ENCODE measurements at regions not wholly inside any gene's neighbourhood (a gene's known extent, or its start where the extent isn't known, plus 50 kb on each side); places are given as distances from the start of the nearest gene placed in this dataset.

DNA sequence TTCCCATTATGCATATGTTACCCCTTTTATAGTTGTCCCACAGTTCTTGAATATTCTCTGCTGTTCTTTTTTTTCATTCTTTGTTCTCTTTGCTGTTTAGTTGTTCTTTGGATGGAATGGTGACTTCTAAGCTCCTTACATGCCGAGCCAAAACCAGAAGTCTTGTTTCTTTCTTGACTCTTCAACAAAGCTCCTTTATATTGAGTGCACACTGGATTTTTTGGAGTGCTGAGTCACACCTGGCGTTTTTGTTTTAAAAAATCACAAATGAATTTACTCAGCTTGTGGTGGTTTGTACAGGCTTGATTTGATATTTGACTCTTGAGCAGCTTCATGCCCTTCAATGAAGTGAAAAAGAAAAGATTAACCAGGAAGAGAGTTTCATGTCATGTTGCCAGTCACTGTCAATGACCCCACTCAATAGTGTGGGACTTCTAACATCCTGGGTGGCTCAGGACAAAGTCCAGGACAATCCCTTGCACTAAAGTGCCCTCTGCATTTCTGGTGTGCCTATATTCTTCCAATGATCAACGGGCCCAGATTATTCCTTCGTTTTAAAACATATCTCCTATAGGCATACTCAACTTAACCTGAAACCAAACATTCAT, 112.4 kb upstream of the SLC38A4 start (continued):
- no peak; the same call in 1 of the 2 replicates for TF ChIP-seq TCF7 (IDR thresholded peaks at IDR 0.05; ENCODE audit: low read depth)
- TF ChIP-seq KLF11 (CRISPR knock-in tag; IDR thresholded peaks at IDR 0.05), result no peak
- no peak for TF ChIP-seq ZFX (CRISPR knock-in tag; IDR thresholded peaks at IDR 0.05; ENCODE audit: low read depth)
- TF ChIP-seq BRCA1 (CRISPR knock-in tag; IDR thresholded peaks at IDR 0.05), result no peak
- TF ChIP-seq ZFP1 (CRISPR knock-in tag; IDR thresholded peaks at IDR 0.05), result no peak
- TF ChIP-seq, protein P1, sequence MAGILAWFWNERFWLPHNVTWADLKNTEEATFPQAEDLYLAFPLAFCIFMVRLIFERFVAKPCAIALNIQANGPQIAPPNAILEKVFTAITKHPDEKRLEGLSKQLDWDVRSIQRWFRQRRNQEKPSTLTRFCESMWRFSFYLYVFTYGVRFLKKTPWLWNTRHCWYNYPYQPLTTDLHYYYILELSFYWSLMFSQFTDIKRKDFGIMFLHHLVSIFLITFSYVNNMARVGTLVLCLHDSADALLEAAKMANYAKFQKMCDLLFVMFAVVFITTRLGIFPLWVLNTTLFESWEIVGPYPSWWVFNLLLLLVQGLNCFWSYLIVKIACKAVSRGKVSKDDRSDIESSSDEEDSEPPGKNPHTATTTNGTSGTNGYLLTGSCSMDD (CRISPR knock-in tag; IDR thresholded peaks at IDR 0.05), result no peak
- TF ChIP-seq ZFP36L2 (CRISPR knock-in tag; IDR thresholded peaks at IDR 0.05), result no peak
- TF ChIP-seq SOX5 (CRISPR knock-in tag; IDR thresholded peaks at IDR 0.05; ENCODE audit: borderline replicate concordance), result peak; percentile 62
- TF ChIP-seq ZNF251 (CRISPR knock-in tag; IDR thresholded peaks at IDR 0.05), result no peak
- TF ChIP-seq ZNF446 (CRISPR knock-in tag; IDR thresholded peaks at IDR 0.05), result no peak
- TF ChIP-seq, protein P2, sequence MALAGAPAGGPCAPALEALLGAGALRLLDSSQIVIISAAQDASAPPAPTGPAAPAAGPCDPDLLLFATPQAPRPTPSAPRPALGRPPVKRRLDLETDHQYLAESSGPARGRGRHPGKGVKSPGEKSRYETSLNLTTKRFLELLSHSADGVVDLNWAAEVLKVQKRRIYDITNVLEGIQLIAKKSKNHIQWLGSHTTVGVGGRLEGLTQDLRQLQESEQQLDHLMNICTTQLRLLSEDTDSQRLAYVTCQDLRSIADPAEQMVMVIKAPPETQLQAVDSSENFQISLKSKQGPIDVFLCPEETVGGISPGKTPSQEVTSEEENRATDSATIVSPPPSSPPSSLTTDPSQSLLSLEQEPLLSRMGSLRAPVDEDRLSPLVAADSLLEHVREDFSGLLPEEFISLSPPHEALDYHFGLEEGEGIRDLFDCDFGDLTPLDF (CRISPR knock-in tag; IDR thresholded peaks at IDR 0.05), result no peak
- no peak for TF ChIP-seq TP53 (CRISPR knock-in tag; conservative IDR thresholded peaks at IDR 0.05)
- TF ChIP-seq MBD4 (IDR thresholded peaks at IDR 0.05; ENCODE audit: borderline replicate concordance, low read length), result no peak
- TF ChIP-seq SYNCRIP (IDR thresholded peaks at IDR 0.05; ENCODE audit: insufficient read depth, low read depth, low read length), result no peak
- TF ChIP-seq FOXJ3 (CRISPR knock-in tag; IDR thresholded peaks at IDR 0.05; ENCODE audit: borderline replicate concordance), result peak; percentile 16; the same call in 1 of the 2 replicates
- TF ChIP-seq ZNF484 (CRISPR knock-in tag; IDR thresholded peaks at IDR 0.05; ENCODE audit: borderline replicate concordance, low read depth), result no peak
- no peak for TF ChIP-seq GLI4 (CRISPR knock-in tag; IDR thresholded peaks at IDR 0.05; ENCODE audit: borderline replicate concordance)
- no peak for TF ChIP-seq ZNF30 (CRISPR knock-in tag; IDR thresholded peaks at IDR 0.05)
- TF ChIP-seq YEATS2 (CRISPR knock-in tag; IDR thresholded peaks at IDR 0.05; ENCODE audit: borderline replicate concordance), result no peak
- no peak for TF ChIP-seq BHLHE40 (IDR thresholded peaks at IDR 0.05; ENCODE audit: low read length)
- TF ChIP-seq NAIF1 (CRISPR knock-in tag; IDR thresholded peaks at IDR 0.05; ENCODE audit: borderline replicate concordance), result no peak
- TF ChIP-seq AGO2 (optimal IDR thresholded peaks at IDR 0.05; ENCODE audit: low read depth, low read length), result no peak
- no peak for TF ChIP-seq ZNF431 (CRISPR knock-in tag; IDR thresholded peaks at IDR 0.05; ENCODE audit: borderline replicate concordance, low read depth)
- TF ChIP-seq HDAC2 (CRISPR knock-in tag; IDR thresholded peaks at IDR 0.05), result peak; percentile 73
- no peak for TF ChIP-seq ZFP62 (CRISPR knock-in tag; IDR thresholded peaks at IDR 0.05)
- 0 out of 2 replicates have a peak, but pooled peaks have one; percentile 25 for TF ChIP-seq NR2F6 (IDR thresholded peaks at IDR 0.05)
- TF ChIP-seq NR2F6 (CRISPR knock-in tag; IDR thresholded peaks at IDR 0.05), result peak; percentile 41; the same call in 1 of the 2 replicates
- TF ChIP-seq ZNF703 (CRISPR knock-in tag; IDR thresholded peaks at IDR 0.05; ENCODE audit: borderline replicate concordance), result no peak
- TF ChIP-seq, protein P3, sequence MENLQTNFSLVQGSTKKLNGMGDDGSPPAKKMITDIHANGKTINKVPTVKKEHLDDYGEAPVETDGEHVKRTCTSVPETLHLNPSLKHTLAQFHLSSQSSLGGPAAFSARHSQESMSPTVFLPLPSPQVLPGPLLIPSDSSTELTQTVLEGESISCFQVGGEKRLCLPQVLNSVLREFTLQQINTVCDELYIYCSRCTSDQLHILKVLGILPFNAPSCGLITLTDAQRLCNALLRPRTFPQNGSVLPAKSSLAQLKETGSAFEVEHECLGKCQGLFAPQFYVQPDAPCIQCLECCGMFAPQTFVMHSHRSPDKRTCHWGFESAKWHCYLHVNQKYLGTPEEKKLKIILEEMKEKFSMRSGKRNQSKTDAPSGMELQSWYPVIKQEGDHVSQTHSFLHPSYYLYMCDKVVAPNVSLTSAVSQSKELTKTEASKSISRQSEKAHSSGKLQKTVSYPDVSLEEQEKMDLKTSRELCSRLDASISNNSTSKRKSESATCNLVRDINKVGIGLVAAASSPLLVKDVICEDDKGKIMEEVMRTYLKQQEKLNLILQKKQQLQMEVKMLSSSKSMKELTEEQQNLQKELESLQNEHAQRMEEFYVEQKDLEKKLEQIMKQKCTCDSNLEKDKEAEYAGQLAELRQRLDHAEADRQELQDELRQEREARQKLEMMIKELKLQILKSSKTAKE (CRISPR knock-in tag; IDR thresholded peaks at IDR 0.05; ENCODE audit: borderline replicate concordance), result no peak

Data from HepG2 (cell line).